ENCODE measurements at regions not wholly inside any gene's neighbourhood (a gene's known extent, or its start where the extent isn't known, plus 50 kb on each side); places are given as distances from the start of the nearest gene placed in this dataset.

DNA sequence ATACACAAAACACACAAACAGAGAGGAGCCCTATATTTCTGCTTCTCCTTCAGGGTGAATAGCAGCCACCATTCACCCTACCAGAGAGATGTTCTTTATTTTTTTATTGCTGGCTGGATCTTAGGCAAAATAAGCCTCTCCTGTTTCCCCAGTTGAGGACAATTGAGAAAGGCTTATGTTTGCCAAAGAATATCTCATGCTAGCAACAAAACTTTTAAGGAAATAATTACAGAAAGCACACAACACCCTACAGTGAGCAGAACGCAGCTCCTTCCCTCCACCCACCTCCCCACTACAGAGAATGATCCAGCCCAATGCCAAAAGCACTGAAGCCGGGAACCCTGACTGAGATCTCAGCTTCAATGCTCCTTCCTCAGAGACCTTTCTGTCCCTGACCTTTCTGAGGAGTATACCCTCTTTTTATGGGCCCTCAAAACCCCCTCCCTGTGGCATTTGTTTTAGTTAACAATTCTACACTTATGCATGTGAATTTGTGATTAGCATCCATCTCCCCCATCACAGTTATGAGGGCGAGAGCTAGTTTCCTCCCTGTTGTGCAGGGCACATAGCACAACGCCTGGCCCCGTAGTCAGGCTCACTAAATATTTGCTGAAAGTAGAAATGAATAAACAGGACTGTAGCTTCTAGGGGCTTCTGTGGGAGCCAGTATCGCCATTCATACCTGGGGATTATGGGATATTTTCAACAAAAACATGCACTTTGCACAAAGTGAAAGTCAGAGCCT, 491.6 kb upstream of the CDH4 start:
- Histone ChIP-seq H4K20me1 (ENCODE audit: low read depth) (no peaks in the 10 kb centered on the region), H3K9me3 (ENCODE audit: low read depth) (no peaks in the 10 kb centered on the region), H3K4me1 (no peaks in the 10 kb centered on the region), H3K27ac (no peak overlapping the region), H3K4me2 (no peak overlapping the region), H3K27me3 (no peaks in the 10 kb centered on the region), H3K4me3 (no peak overlapping the region), H3K36me3 (no peaks in the 10 kb centered on the region), H2AFZ (replicated peaks) (no peak overlapping the region), H3F3A (ENCODE audit: low read depth) (no peaks in the 10 kb centered on the region), H3K9ac (no peak overlapping the region), H3K79me2 (ENCODE audit: low read depth) (no peaks in the 10 kb centered on the region)
- H3K27ac Mint-ChIP-seq, result no peak overlapping the region
- no peaks in the 10 kb centered on the region for H3K36me3 Mint-ChIP-seq
- no peak for DNase-seq (ENCODE audit: low spot score)
- H3K4me1 Mint-ChIP-seq, result no peaks in the 10 kb centered on the region
- H3K27me3 Mint-ChIP-seq (ENCODE audit: insufficient read depth, low read depth), result no peaks in the 10 kb centered on the region
- TF ChIP-seq, protein P1, sequence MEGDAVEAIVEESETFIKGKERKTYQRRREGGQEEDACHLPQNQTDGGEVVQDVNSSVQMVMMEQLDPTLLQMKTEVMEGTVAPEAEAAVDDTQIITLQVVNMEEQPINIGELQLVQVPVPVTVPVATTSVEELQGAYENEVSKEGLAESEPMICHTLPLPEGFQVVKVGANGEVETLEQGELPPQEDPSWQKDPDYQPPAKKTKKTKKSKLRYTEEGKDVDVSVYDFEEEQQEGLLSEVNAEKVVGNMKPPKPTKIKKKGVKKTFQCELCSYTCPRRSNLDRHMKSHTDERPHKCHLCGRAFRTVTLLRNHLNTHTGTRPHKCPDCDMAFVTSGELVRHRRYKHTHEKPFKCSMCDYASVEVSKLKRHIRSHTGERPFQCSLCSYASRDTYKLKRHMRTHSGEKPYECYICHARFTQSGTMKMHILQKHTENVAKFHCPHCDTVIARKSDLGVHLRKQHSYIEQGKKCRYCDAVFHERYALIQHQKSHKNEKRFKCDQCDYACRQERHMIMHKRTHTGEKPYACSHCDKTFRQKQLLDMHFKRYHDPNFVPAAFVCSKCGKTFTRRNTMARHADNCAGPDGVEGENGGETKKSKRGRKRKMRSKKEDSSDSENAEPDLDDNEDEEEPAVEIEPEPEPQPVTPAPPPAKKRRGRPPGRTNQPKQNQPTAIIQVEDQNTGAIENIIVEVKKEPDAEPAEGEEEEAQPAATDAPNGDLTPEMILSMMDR (IDR thresholded peaks at IDR 0.05), result no peak
- TF ChIP-seq EZH2 (IDR thresholded peaks at IDR 0.05) (no peak), EZH2phosphoT487 (IDR thresholded peaks at IDR 0.05) (no peak)
- H3K9me3 Mint-ChIP-seq, result peaks cover 3% of the 10 kb centered on the region
- no peak overlapping the region for H3K4me3 Mint-ChIP-seq

DNA sequence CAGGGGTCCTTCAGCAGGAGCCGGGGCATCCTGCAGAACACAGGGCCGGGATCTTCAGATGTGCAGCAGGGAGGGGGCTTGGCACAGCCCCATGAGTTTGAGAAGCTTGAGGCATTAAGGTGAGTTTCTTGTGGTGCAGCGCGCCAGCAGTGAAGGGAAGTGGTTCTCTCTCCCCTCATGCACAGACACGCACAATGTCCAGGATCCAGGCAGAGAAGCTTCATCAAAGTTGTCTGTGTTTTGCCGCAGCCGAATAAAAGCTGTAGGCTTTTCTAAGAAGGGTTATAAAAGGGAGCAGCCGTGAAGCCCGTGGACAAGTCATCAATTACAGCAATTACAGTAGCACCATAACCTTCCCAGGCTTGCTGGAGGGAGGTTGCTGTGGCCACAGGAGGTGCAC, 491.0 kb upstream of the CDH4 start:
- TF ChIP-seq EZH2 (IDR thresholded peaks at IDR 0.05) (no peak), EZH2phosphoT487 (IDR thresholded peaks at IDR 0.05) (no peak)
- TF ChIP-seq, protein P1 (IDR thresholded peaks at IDR 0.05), result no peak
- Mint-ChIP-seq H3K36me3 (no peaks in the 10 kb centered on the region), H3K9me3 (peaks cover 3% of the 10 kb centered on the region), H3K4me1 (no peaks in the 10 kb centered on the region), H3K4me3 (no peak overlapping the region), H3K27me3 (ENCODE audit: insufficient read depth, low read depth) (no peaks in the 10 kb centered on the region), H3K27ac (no peak overlapping the region)
- no peaks in the 10 kb centered on the region for H4K20me1 ChIP-seq (ENCODE audit: low read depth)
- H3F3A ChIP-seq (ENCODE audit: low read depth), result no peaks in the 10 kb centered on the region
- no peak overlapping the region for H3K4me2 ChIP-seq
- no peak for DNase-seq (ENCODE audit: low spot score)
- no peaks in the 10 kb centered on the region for H3K79me2 ChIP-seq (ENCODE audit: low read depth)
- no peak overlapping the region for H2AFZ ChIP-seq (replicated peaks)
- H3K4me1 ChIP-seq, result no peaks in the 10 kb centered on the region
- H3K9ac ChIP-seq, result no peak overlapping the region
- H3K9me3 ChIP-seq (ENCODE audit: low read depth), result no peaks in the 10 kb centered on the region
- no peak overlapping the region for H3K4me3 ChIP-seq
- H3K36me3 ChIP-seq, result no peaks in the 10 kb centered on the region
- no peak overlapping the region for H3K27ac ChIP-seq
- no peaks in the 10 kb centered on the region for H3K27me3 ChIP-seq

DNA sequence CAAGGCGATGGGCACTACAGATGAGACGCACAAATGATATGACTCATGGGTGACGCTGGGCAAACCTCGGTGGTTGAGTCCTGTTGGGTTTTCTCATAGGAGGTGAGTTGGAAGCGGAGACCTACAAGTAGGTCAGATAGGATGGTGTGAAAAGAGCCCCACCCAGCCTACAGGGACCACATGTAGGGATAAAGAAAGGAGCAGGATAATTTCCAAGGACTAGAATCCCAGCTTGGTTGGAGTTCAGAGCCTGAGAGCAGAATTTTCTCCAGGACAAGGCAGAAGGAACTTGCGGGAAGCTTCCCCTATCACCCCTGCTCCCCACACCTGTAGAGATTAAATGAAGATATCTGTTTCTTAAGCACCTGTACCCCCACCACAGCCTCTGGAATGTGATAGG, 489.7 kb upstream of the CDH4 start:
- Histone ChIP-seq H3K79me2 (ENCODE audit: low read depth) (no peaks in the 10 kb centered on the region), H3K4me3 (no peak overlapping the region), H3K4me2 (no peak overlapping the region), H3F3A (ENCODE audit: low read depth) (no peaks in the 10 kb centered on the region), H3K27me3 (no peaks in the 10 kb centered on the region), H3K9ac (no peak overlapping the region), H2AFZ (replicated peaks) (no peak overlapping the region), H3K36me3 (no peaks in the 10 kb centered on the region), H3K4me1 (no peaks in the 10 kb centered on the region), H4K20me1 (ENCODE audit: low read depth) (no peaks in the 10 kb centered on the region), H3K9me3 (ENCODE audit: low read depth) (no peaks in the 10 kb centered on the region), H3K27ac (no peak overlapping the region)
- H3K4me1 Mint-ChIP-seq, result no peaks in the 10 kb centered on the region
- H3K9me3 Mint-ChIP-seq, result peaks cover 3% of the 10 kb centered on the region
- H3K36me3 Mint-ChIP-seq, result no peaks in the 10 kb centered on the region
- no peak overlapping the region for H3K27ac Mint-ChIP-seq
- no peaks in the 10 kb centered on the region for H3K27me3 Mint-ChIP-seq (ENCODE audit: insufficient read depth, low read depth)
- no peak for TF ChIP-seq EZH2phosphoT487 (IDR thresholded peaks at IDR 0.05)
- TF ChIP-seq, protein P1 (IDR thresholded peaks at IDR 0.05), result no peak
- H3K4me3 Mint-ChIP-seq, result no peak overlapping the region
- DNase-seq (ENCODE audit: low spot score), result no peak
